AML-193 (cell line): ENCODE measurements at regions not wholly inside any gene's neighbourhood (a gene's known extent, or its start where the extent isn't known, plus 50 kb on each side); places are given as distances from the start of the nearest gene placed in this dataset.
"Not testable (repeated sequence)": the region's sequence is repeated elsewhere in the genome, so short reads cannot be mapped to it uniquely, and the experiment has no call there.

Experiments used
- DNase-seq, 2 experiments: peaks; one replicate each; lab custom pipeline; 2025; lab: John Stamatoyannopoulos, UW

- DNase-seq: no peak
Observed at GRCh38 chr1:219058891-219059820, 114.5 kb upstream of the LYPLAL1 start.

GRCh38 chr1:219060798-219061197, 112.9 kb upstream of the LYPLAL1 start:
- DNase-seq: no peak

- DNase-seq: no peak
Observed at GRCh38 chr1:219062161-219062560, 111.5 kb upstream of the LYPLAL1 start.

- no peak for DNase-seq
Observed at GRCh38 chr1:219066098-219066497, 107.6 kb upstream of the LYPLAL1 start.

GRCh38 chr1:219066631-219067349, 106.9 kb upstream of the LYPLAL1 start:
- DNase-seq: peak; percentile 13 to 28

- no peak for DNase-seq
Observed at GRCh38 chr1:219067350-219067712, 106.3 kb upstream of the LYPLAL1 start.

- not testable (repeated sequence) for DNase-seq
Observed at GRCh38 chr1:219070395-219070794, 103.3 kb upstream of the LYPLAL1 start.

GRCh38 chr1:219071209-219071608, 102.5 kb upstream of the LYPLAL1 start:
- no peak for DNase-seq

- no peak for DNase-seq
Observed at GRCh38 chr1:219072329-219072728, 101.3 kb upstream of the LYPLAL1 start.

GRCh38 chr1:219074084-219074728, 99.5 kb upstream of the LYPLAL1 start:
- DNase-seq: no peak

GRCh38 chr1:219075121-219075879, 98.4 kb upstream of the LYPLAL1 start:
- DNase-seq: no peak

GRCh38 chr1:219076326-219076937, 97.2 kb upstream of the LYPLAL1 start:
- DNase-seq: no peak

GRCh38 chr1:219077767-219078166, 95.9 kb upstream of the LYPLAL1 start:
- DNase-seq: not testable (repeated sequence)

GRCh38 chr1:219081943-219082925, 91.4 kb upstream of the LYPLAL1 start:
- DNase-seq: no peak

- DNase-seq: no peak
Observed at GRCh38 chr1:219083631-219084030, 90.0 kb upstream of the LYPLAL1 start.

GRCh38 chr1:219085082-219085481, 88.6 kb upstream of the LYPLAL1 start:
- DNase-seq: no peak

GRCh38 chr1:219085988-219086387, 87.7 kb upstream of the LYPLAL1 start:
- peak in 1 of 2 experiments; percentile 7 for DNase-seq

GRCh38 chr1:219086956-219087469, 86.7 kb upstream of the LYPLAL1 start:
- peak; percentile 51 to 63 for DNase-seq

- DNase-seq: peak; percentile 90 to 96
Observed at GRCh38 chr1:219088778-219089557, 84.7 kb upstream of the LYPLAL1 start.
